ENCODE measurements at regions not wholly inside any gene's neighbourhood (a gene's known extent, or its start where the extent isn't known, plus 50 kb on each side); places are given as distances from the start of the nearest gene placed in this dataset.

GRCh38 chr14:53390008-53390407 lies 236.9 kb upstream of the DDHD1 start:
- no peak overlapping the region for H3K27ac ChIP-seq (replicated peaks)
- H3K27me3 ChIP-seq (ENCODE audit: insufficient read depth, poor library complexity, severe bottlenecking) = no peaks in the 10 kb centered on the region
- TF ChIP-seq REST (IDR thresholded peaks at IDR 0.05; ENCODE audit: insufficient replicate concordance, low read depth) = no peak
- TF ChIP-seq GABPA (IDR thresholded peaks at IDR 0.05; ENCODE audit: low read depth) = no peak
- no peak for TF ChIP-seq POLR2AphosphoS5 (IDR thresholded peaks at IDR 0.05; ENCODE audit: low read depth)
- H3K4me3 ChIP-seq (replicated peaks; ENCODE audit: insufficient read depth, low read length) = no peak overlapping the region
- DNase-seq (ENCODE audit: low read depth in 1 of 2, low spot score in 1 of 2) = no peak

DNA sequence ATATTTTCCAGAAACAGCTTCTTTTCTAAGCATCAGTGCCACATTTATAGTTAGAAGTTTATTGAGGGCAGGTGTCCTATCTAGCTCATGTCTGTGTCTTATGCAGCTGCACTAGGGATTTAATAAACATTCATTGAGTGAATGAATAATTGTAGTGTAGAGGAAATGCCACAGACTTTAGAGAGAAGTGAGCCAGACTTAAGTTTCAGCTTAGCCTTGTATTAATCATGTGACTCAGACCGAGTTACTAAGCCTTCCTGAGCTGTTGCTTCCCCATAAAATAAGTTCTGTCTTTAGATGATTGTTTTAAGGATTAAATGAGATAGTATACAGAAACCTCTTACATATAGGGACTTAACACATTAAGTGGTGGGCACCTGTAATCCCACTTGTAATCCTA lies 236.1 kb upstream of the DDHD1 start:
- DNase-seq (ENCODE audit: low read depth in 1 of 2, low spot score in 1 of 2) = no peak
- Histone ChIP-seq H3K27me3 (ENCODE audit: insufficient read depth, poor library complexity, severe bottlenecking) (no peaks in the 10 kb centered on the region), H3K4me3 (replicated peaks; ENCODE audit: insufficient read depth, low read length) (no peak overlapping the region), H3K27ac (replicated peaks) (no peak overlapping the region)
- TF ChIP-seq POLR2AphosphoS5 (IDR thresholded peaks at IDR 0.05; ENCODE audit: low read depth) (no peak), REST (IDR thresholded peaks at IDR 0.05; ENCODE audit: insufficient replicate concordance, low read depth) (no peak), GABPA (IDR thresholded peaks at IDR 0.05; ENCODE audit: low read depth) (no peak), CTCF (IDR thresholded peaks at IDR 0.05; ENCODE audit: insufficient read depth, low read length) (no peak), SPI1 (IDR thresholded peaks at IDR 0.05; ENCODE audit: borderline replicate concordance, low read depth) (no peak)

GRCh38 chr14:53386362-53386761 lies 233.2 kb upstream of the DDHD1 start:
- TF ChIP-seq POLR2AphosphoS5 (IDR thresholded peaks at IDR 0.05; ENCODE audit: low read depth) (no peak), REST (IDR thresholded peaks at IDR 0.05; ENCODE audit: insufficient replicate concordance, low read depth) (no peak), CTCF (IDR thresholded peaks at IDR 0.05; ENCODE audit: insufficient read depth, low read length) (no peak), SPI1 (IDR thresholded peaks at IDR 0.05; ENCODE audit: borderline replicate concordance, low read depth) (no peak), GABPA (IDR thresholded peaks at IDR 0.05; ENCODE audit: low read depth) (no peak)
- no peak for DNase-seq (ENCODE audit: low read depth in 1 of 2, low spot score in 1 of 2)

GRCh38 chr14:53384536-53384935 lies 231.4 kb upstream of the DDHD1 start:
- H3K27ac ChIP-seq (replicated peaks) = no peak overlapping the region
- DNase-seq (ENCODE audit: low read depth in 1 of 2, low spot score in 1 of 2) = no peak
- no peak for TF ChIP-seq REST (IDR thresholded peaks at IDR 0.05; ENCODE audit: insufficient replicate concordance, low read depth)
- no peak for TF ChIP-seq CTCF (IDR thresholded peaks at IDR 0.05; ENCODE audit: insufficient read depth, low read length)
- TF ChIP-seq SPI1 (IDR thresholded peaks at IDR 0.05; ENCODE audit: borderline replicate concordance, low read depth) = no peak
- no peak for TF ChIP-seq GABPA (IDR thresholded peaks at IDR 0.05; ENCODE audit: low read depth)
- no peak for TF ChIP-seq POLR2AphosphoS5 (IDR thresholded peaks at IDR 0.05; ENCODE audit: low read depth)

More at GRCh38 chr14:53386362-53386761, 233.2 kb upstream of the DDHD1 start:
- no peaks in the 10 kb centered on the region for H3K27me3 ChIP-seq (ENCODE audit: insufficient read depth, poor library complexity, severe bottlenecking)
- no peak overlapping the region for H3K4me3 ChIP-seq (replicated peaks; ENCODE audit: insufficient read depth, low read length)
- H3K27ac ChIP-seq (replicated peaks) = no peak overlapping the region

More at GRCh38 chr14:53384536-53384935, 231.4 kb upstream of the DDHD1 start:
- H3K4me3 ChIP-seq (replicated peaks; ENCODE audit: insufficient read depth, low read length) = no peak overlapping the region
- H3K27me3 ChIP-seq (ENCODE audit: insufficient read depth, poor library complexity, severe bottlenecking) = no peaks in the 10 kb centered on the region

All from HL-60 (cell line).